HUDEP-2 (cell line): ENCODE measurements at regions not wholly inside any gene's neighbourhood (a gene's known extent, or its start where the extent isn't known, plus 50 kb on each side); places are given as distances from the start of the nearest gene placed in this dataset.

Experiments
- DNase-seq, 76 experiments: peaks; one replicate each; lab custom pipeline; 2025; ENCODE audit not compliant: unreplicated experiment in 76 of 76; lab: John Stamatoyannopoulos, UW

GRCh38 chr2:18845854-18846445 is 256.6 kb upstream of the NT5C1B start:
- DNase-seq = no peak

- no peak for DNase-seq
Measured at GRCh38 chr2:18842836-18843235, 253.5 kb upstream of the NT5C1B start.

- no peak for DNase-seq
Measured at GRCh38 chr2:18841248-18842150, 252.1 kb upstream of the NT5C1B start.

GRCh38 chr2:18837240-18837639 is 247.9 kb upstream of the NT5C1B start:
- no peak for DNase-seq

GRCh38 chr2:18836436-18836835 is 247.1 kb upstream of the NT5C1B start:
- no peak for DNase-seq

- DNase-seq = no peak
Measured at GRCh38 chr2:18835787-18836186, 246.4 kb upstream of the NT5C1B start.

- DNase-seq = no peak
Measured at GRCh38 chr2:18834341-18834740, 245.0 kb upstream of the NT5C1B start.

- no peak for DNase-seq
Measured at GRCh38 chr2:18833941-18834340, 244.6 kb upstream of the NT5C1B start.

GRCh38 chr2:18831916-18832510 is 242.6 kb upstream of the NT5C1B start:
- DNase-seq = no peak

GRCh38 chr2:18830962-18831361 is 241.6 kb upstream of the NT5C1B start:
- DNase-seq = no peak

GRCh38 chr2:18829976-18830375 is 240.6 kb upstream of the NT5C1B start:
- DNase-seq = no peak

- no peak for DNase-seq
Measured at GRCh38 chr2:18829251-18829902, 240.0 kb upstream of the NT5C1B start.

- DNase-seq = no peak
Measured at GRCh38 chr2:18828296-18828695, 238.9 kb upstream of the NT5C1B start.

- DNase-seq = no peak
Measured at GRCh38 chr2:18825838-18826237, 236.5 kb upstream of the NT5C1B start.

GRCh38 chr2:18824915-18825314 is 235.5 kb upstream of the NT5C1B start:
- no peak for DNase-seq

- DNase-seq = no peak
Measured at GRCh38 chr2:18824325-18824790, 235.0 kb upstream of the NT5C1B start.

GRCh38 chr2:18821431-18821830 is 232.1 kb upstream of the NT5C1B start:
- DNase-seq = no peak

GRCh38 chr2:18820966-18821365 is 231.6 kb upstream of the NT5C1B start:
- no peak for DNase-seq

GRCh38 chr2:18819566-18819965 is 230.2 kb upstream of the NT5C1B start:
- no peak for DNase-seq

- no peak for DNase-seq
Measured at GRCh38 chr2:18814387-18814786, 225.0 kb upstream of the NT5C1B start.

GRCh38 chr2:18804536-18804935 is 215.2 kb upstream of the NT5C1B start:
- no peak for DNase-seq
